Mucosa of descending colon (tissue), 3 donors: ENCODE measurements at regions not wholly inside any gene's neighbourhood (a gene's known extent, or its start where the extent isn't known, plus 50 kb on each side); places are given as distances from the start of the nearest gene placed in this dataset.

Experiments
- ATAC-seq: fragments of 200-7000 bp; cut with Tn5 transposase; one replicate; pipeline ENCODE4 v1.9.1; 2020; ENCODE audit warnings: mild to moderate bottlenecking, moderate library complexity
- DNase-seq, 3 donors: peaks; one replicate each; pipeline ENCODE4 v3.0.0-alpha.2; 2020
- H3K36me3 ChIP-seq: fragments of 200-600 bp; one replicate; pipeline ENCODE4 v1.8.0; 2021; ENCODE audit warnings: low read depth, mild to moderate bottlenecking
- H3K4me1 ChIP-seq: fragments of 200-600 bp; one replicate; pipeline ENCODE4 v1.8.0; 2021; ENCODE audit warnings: low read depth, mild to moderate bottlenecking
- H3K4me3 ChIP-seq: fragments of 200-600 bp; one replicate; pipeline ENCODE4 v1.8.0; 2021; ENCODE audit warnings: mild to moderate bottlenecking
- H3K9me3 ChIP-seq: fragments of 200-600 bp; one replicate; pipeline ENCODE4 v1.8.0; 2021; ENCODE audit warnings: mild to moderate bottlenecking
- intact Hi-C, 2 donors: fragments of 100-400 bp; cut with DNase I in 1 of 2; cut with micrococcal nuclease in 1 of 2; formaldehyde crosslinking; loops; one replicate each; pipeline versions ENCODE4 v1.11.0 to v1.11.1; 2022; cut with DNase I, micrococcal nuclease
- TF ChIP-seq, protein P1 (sequence below): fragments of 200-600 bp; IDR thresholded peaks from one replicate; pipeline ENCODE4 v1.8.0; 2022; ENCODE audit warnings: antibody characterized with exemption, mild to moderate bottlenecking
- donor health status: DM: no; HTN: no; CAD: no; lungs with moderate emphysema.
- donor health status: DM: no; HTN: no; CAD: no.
- donor health status: DM: no; HTN: yes; CAD: no.

DNA sequence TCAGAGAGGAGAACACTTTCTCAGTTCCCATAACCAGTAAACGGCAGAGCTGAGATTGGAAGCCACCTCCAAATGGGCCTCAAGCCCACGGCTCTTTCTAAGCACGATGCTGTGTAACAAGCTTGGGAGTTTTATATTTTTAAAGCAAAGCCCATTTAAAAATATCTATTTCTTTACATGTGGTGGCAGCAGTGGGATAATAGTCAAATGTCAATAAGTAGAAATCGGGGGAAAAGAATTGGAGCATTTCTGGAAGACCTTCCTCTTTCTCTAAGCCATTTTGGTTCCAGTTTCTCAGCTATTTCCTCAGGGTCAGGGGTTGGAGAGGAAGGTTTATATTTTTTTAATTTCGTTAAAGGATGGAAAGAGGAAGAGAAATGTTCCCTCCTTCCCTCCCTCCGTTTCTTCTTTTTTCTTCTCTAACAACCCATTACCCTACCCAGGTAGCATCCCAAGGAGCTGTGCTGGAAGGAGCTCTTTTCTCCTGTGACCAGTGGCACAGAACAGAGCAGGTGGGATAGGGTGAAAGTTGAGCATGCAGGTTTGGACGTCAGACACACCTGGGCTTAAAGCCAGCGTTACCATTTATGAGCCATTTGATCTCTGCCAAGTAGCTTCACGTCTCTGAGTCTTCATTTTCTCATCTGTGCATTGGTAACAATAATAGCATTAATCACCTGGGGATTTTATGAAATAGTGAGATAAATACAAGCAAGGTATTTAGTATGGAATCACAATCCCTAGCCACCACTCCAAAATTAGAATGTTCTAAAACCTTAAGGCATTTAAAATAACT is 515.7 kb downstream of the RPS24 start:
- H3K36me3 ChIP-seq, result no peaks in the 10 kb centered on the region
- no peak for DNase-seq
- H3K4me3 ChIP-seq, result no peak overlapping the region
- H3K4me1 ChIP-seq, result no peaks in the 10 kb centered on the region
- H3K9me3 ChIP-seq, result no peaks in the 10 kb centered on the region
- intact Hi-C loops, result no loop called here
- peak; percentile 64 for ATAC-seq
- TF ChIP-seq, protein P1, sequence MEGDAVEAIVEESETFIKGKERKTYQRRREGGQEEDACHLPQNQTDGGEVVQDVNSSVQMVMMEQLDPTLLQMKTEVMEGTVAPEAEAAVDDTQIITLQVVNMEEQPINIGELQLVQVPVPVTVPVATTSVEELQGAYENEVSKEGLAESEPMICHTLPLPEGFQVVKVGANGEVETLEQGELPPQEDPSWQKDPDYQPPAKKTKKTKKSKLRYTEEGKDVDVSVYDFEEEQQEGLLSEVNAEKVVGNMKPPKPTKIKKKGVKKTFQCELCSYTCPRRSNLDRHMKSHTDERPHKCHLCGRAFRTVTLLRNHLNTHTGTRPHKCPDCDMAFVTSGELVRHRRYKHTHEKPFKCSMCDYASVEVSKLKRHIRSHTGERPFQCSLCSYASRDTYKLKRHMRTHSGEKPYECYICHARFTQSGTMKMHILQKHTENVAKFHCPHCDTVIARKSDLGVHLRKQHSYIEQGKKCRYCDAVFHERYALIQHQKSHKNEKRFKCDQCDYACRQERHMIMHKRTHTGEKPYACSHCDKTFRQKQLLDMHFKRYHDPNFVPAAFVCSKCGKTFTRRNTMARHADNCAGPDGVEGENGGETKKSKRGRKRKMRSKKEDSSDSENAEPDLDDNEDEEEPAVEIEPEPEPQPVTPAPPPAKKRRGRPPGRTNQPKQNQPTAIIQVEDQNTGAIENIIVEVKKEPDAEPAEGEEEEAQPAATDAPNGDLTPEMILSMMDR, result no peak

DNA sequence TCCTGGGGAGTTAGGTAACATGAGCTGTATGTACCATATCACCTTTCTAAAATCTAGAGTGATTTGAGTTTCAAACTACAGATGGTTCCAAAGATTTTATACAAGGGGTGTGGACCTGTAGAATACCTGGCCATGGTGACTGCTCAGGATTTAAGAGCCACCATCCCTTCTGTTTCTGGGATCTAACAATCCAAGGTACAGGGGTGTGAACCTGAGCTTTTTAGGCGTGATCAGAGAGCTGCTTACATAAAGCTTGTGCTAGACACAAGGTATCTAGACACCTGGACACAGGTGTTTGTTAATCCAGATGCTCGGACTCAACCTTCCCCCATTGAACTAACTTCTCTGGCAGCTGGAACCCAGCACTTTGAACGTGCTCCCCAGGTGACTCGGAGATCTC is 516.4 kb downstream of the RPS24 start:
- peak; percentile 56 for ATAC-seq
- Histone ChIP-seq H3K4me1 (no peaks in the 10 kb centered on the region), H3K4me3 (no peak overlapping the region), H3K36me3 (no peaks in the 10 kb centered on the region), H3K9me3 (no peaks in the 10 kb centered on the region)
- DNase-seq, result no peak
- intact Hi-C loops, result no loop called here
- TF ChIP-seq, protein P1, result no peak

DNA sequence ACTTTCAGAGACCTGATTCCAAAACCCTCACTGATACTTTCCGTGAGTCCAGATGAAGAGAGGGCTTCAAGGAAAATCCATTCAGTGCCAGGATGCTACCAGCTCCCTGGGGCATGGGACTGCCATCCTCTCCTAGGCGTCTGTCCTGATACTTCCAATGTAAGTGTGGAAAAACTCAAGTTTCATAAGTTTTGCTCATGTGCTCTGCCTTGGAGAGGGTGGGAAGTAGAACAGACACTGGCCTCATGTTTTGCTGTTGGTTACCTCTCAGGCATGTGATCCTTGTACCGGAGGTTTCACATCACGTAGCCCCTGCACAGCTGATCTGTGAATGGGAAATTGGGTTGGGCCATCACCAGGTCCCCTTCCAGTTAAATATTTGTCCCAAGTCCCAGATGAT is 517.1 kb downstream of the RPS24 start:
- H3K36me3 ChIP-seq, result no peaks in the 10 kb centered on the region
- DNase-seq (no peak), ATAC-seq (no peak)
- H3K4me3 ChIP-seq, result no peak overlapping the region
- TF ChIP-seq, protein P1, result no peak
- H3K4me1 ChIP-seq, result no peaks in the 10 kb centered on the region
- intact Hi-C loops, result no loop called here
- H3K9me3 ChIP-seq, result no peaks in the 10 kb centered on the region

DNA sequence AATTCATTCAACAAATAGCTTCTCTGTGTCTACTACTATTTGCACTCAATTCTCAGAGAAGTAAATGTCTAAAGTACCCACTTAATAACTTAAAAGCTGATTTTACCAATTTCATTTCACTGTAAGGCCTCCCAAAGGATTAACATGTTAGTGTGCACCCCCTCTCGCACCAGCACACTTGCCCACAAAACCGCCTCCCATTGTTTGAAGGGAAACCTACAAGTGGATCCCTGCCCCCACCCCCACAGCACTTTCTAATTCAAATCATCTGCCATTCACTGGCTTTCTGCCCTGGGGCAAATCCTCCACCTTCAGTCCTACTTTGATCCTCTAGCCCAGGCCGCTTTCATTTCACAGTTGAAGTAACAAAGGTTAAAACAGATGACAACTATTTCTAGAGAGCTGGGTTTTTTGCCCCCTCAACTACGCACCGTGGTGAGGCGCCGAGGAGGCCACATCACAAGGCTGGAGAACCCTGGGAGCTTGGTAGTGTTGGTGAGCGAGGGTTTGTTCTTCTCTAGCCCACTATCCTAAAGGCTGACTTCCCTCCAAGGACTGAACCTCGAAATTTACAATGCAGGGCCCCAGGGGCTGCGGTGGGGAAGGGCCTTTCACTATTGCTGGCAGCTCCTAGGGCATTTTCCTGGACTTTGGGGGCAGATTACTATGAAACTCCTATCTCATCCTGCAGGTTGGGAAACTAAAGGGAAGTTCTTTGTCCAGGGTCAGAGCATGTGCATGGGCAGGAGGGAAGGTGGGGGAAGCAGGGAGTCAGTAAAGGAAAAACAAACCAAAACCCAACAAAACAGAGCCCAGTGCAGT is 517.4 kb upstream of the ZMIZ1 start:
- Histone ChIP-seq H3K4me1 (no peaks in the 10 kb centered on the region), H3K36me3 (no peaks in the 10 kb centered on the region), H3K4me3 (no peak overlapping the region), H3K9me3 (no peaks in the 10 kb centered on the region)
- TF ChIP-seq, protein P1, result no peak
- ATAC-seq (no peak), DNase-seq (no peak)
- intact Hi-C loops, result no loop called here

DNA sequence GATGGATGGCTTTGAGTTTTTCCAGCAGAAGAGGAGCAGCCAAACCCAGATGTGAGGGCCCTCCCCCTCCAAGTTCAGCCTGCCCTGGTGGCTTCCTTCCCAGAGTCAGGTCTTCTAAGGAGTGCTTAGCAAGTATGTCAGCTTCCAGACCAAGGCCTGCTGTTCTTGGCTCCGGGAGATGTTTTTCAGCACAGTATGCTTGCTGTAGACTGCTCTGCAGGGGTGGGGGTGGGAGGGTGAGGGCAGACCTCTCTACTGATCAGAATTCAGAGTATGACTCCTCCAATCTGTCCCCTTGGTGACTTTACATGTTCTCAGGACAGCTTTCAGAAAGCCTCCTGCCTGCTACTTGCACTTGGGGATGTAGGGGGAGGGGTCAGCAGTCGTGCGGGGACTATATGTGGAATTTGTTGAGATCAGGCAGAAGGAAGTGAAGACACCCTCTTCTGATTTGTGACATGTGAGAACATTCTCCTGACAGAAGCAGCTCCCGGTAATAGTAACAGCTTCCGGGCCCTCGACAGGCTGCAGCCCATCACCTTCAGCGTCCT is 516.4 kb upstream of the ZMIZ1 start:
- Histone ChIP-seq H3K36me3 (no peaks in the 10 kb centered on the region), H3K4me3 (no peak overlapping the region), H3K4me1 (no peaks in the 10 kb centered on the region), H3K9me3 (no peaks in the 10 kb centered on the region)
- DNase-seq (peak in 2 of 3 donors; percentile 31 to 40), ATAC-seq (peak; percentile 19)
- intact Hi-C loops, result no loop called here
- TF ChIP-seq, protein P1, result no peak
